HepG2 (cell line): ENCODE measurements at regions not wholly inside any gene's neighbourhood (a gene's known extent, or its start where the extent isn't known, plus 50 kb on each side); places are given as distances from the start of the nearest gene placed in this dataset.
"Not testable (repeated sequence)": the region's sequence is repeated elsewhere in the genome, so short reads cannot be mapped to it uniquely, and the experiment has no call there.

ENCODE experiments used
- BCL6 ChIP-seq: IDR thresholded peaks from 2 replicates; pipeline ENCODE4 v1.6.1; 2016; ENCODE audit warnings: missing genetic modification reagents, missing compliant biosample characterization
- CHD2 ChIP-seq: IDR thresholded peaks from 2 replicates; pipeline ENCODE4 v1.6.1; 2011; ENCODE audit warnings: low read depth, low read length, improper control_type of control experiment
- CTCF ChIP-seq: sonication (generic); formaldehyde crosslinking; IDR thresholded peaks from 2 replicates; pipeline ENCODE4 v1.5.0; 2020; ENCODE audit warnings: mild to moderate bottlenecking, missing genetic modification reagents, moderate library complexity
- EZH2 ChIP-seq: conservative IDR thresholded peaks from 2 replicates; pipeline ENCODE4 v1.6.1; 2012; ENCODE audit warnings: mild to moderate bottlenecking, low read depth, low read length, moderate library complexity
- JUND ChIP-seq: sonication (generic); formaldehyde crosslinking; IDR thresholded peaks from 2 replicates; pipeline ENCODE4 v1.8.0; 2022; ENCODE audit warnings: mild to moderate bottlenecking, missing genetic modification reagents
- KLF12 ChIP-seq: sonication (generic); formaldehyde crosslinking; IDR thresholded peaks from 2 replicates; pipeline ENCODE4 v1.4.0; 2020; ENCODE audit warnings: missing genetic modification reagents, borderline replicate concordance
- MATR3 ChIP-seq: sonication (generic); formaldehyde crosslinking; IDR thresholded peaks from 2 replicates; pipeline ENCODE4 v1.4.0; 2020; ENCODE audit warnings: missing genetic modification reagents
- NCOR1 ChIP-seq: fragments of 200-600 bp; sonication (generic); IDR thresholded peaks from 2 replicates; pipeline ENCODE4 v1.7.0; 2017; ENCODE audit warnings: antibody characterized with exemption, low read length, borderline replicate concordance
- NFIC ChIP-seq: IDR thresholded peaks from 2 replicates; pipeline ENCODE4 v1.6.1; 2012; ENCODE audit warnings: mild to moderate bottlenecking, low read length, inconsistent platforms
- POLR2A ChIP-seq, 2 experiments: IDR thresholded peaks; 2 replicates each; pipeline ENCODE4 v1.6.1; 2011; ENCODE audit warnings: low read depth in 2 of 2, low read length in 2 of 2, mild to moderate bottlenecking in 1 of 2, moderate library complexity in 1 of 2; ENCODE audit not compliant: insufficient read depth in 1 of 2
- SMC3 ChIP-seq: IDR thresholded peaks from 2 replicates; pipeline ENCODE4 v1.6.1; 2011; ENCODE audit warnings: low read length, improper control_type of control experiment
- TF ChIP-seq, protein P1 (sequence below): sonication (generic); formaldehyde crosslinking; conservative IDR thresholded peaks from 2 replicates; pipeline ENCODE4 v1.4.0; 2020; ENCODE audit warnings: missing genetic modification reagents

DNA sequence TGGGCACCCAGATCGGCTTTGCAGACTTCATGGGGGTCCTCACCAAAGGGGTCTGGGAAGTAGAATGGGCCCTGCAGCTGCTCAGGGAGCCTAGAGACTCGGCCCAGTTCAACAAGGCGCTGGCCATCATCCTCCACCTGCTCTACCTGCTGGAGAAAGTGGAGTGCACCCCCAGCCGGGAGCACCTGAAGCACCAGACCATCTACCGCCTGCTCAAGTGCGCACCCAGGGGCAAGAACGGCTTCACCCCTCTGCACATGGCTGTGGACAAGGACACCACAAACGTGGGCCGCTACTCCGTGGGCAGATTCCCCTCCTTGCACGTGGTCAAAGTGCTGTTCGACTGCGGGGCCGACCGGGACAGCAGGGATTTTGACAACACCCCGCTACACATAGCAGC is 515.0 kb downstream of the TUBA3C start:
- not testable (repeated sequence) for TF ChIP-seq JUND (CRISPR knock-in tag); SMC3; CTCF (CRISPR knock-in tag); NFIC; POLR2A (IDR thresholded peaks at IDR 0.05; ENCODE audit: insufficient read depth in 1 of 2, low read depth in 2 of 2, low read length in 2 of 2); EZH2; BCL6 (CRISPR knock-in tag); KLF12 (CRISPR knock-in tag); NCOR1; MATR3 (CRISPR knock-in tag); CHD2
- TF ChIP-seq, protein P1, sequence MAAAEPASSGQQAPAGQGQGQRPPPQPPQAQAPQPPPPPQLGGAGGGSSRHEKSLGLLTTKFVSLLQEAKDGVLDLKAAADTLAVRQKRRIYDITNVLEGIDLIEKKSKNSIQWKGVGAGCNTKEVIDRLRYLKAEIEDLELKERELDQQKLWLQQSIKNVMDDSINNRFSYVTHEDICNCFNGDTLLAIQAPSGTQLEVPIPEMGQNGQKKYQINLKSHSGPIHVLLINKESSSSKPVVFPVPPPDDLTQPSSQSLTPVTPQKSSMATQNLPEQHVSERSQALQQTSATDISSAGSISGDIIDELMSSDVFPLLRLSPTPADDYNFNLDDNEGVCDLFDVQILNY (CRISPR knock-in tag): not testable (repeated sequence)
